ENCODE measurements at regions not wholly inside any gene's neighbourhood (a gene's known extent, or its start where the extent isn't known, plus 50 kb on each side); places are given as distances from the start of the nearest gene placed in this dataset.

DNA sequence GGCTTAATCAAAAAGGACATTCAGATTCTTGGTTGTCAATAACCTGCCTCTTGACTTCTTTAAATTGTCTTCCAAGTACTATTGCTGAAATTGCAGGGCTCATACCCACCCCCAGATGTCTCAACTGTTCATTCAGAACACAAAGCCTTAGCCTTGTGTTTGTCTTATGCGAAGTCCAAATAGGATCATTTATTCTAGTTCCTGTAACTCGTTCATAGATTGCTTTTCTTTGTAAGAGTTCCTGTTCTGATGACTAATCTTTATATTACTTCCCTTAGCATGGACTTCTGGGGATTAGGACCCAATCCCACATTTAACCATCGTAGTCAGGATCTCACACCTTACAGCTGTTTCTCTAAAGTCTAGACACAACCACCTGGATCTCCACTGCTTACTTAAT, 226.0 kb downstream of the VEGFC start:
- in situ Hi-C loops (cut with HindIII; ENCODE audit: low sequenced_read_pairs) = no loop called here

DNA sequence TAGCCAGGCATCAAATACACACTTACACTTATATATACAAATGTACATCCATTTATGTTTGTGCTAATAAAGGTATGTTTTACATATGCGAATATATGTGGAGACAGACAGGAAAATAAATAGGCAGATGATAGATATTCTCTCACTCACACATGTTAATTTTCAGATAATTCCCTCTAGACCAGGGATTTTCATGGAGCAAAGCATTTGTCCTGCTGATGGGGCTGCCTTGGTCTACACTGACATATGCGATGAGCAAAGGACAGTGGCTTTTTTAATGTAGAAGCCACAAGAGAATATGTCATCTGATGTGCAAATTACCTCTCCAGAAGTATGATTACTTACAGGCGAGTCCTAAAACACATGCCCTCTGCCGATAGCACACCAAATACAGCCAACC, 224.5 kb downstream of the VEGFC start:
- in situ Hi-C loops (cut with HindIII; ENCODE audit: low sequenced_read_pairs) = no loop called here

DNA sequence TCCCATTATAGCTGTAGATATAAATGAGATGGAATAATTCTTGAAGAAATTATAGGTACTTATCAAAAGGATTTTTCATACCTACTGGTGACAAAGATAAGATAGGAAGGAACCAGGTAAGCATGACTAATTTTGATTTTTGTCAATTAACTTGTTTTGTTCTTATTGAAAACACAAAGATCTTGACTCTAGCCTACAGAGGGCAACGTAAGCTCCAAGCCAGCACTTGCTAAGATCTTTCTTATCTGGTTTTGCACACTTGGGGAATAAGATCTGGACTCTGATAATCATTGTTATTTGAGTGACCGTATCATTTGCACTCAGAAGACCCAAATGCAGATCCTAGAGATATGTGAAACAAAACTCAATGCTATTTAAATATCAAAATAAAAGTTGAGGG, 223.4 kb downstream of the VEGFC start:
- in situ Hi-C loops (cut with HindIII; ENCODE audit: low sequenced_read_pairs) = no loop called here

DNA sequence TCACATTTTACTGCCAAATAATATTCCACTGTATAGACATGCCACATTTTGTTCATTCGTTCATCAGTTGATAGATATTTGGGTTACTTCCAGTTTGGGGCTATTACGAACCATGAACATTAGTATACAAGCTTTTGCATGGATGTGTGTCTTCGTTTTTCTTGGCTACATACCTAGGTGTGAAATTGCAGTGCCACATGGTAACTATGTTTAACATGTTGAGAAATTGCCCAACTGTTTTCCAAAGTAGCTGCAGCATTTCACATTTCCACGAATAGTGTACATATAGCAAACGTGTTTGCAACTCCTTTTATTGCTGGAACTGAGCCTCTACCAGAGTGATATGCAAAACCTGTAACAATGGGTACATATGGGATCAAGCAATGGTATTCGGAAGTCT, 221.5 kb downstream of the VEGFC start:
- in situ Hi-C loops (cut with HindIII; ENCODE audit: low sequenced_read_pairs) = no loop called here

- in situ Hi-C loops (cut with HindIII; ENCODE audit: low sequenced_read_pairs) = no loop called here
Observed at GRCh38 chr4:176575141-176575730, 217.5 kb downstream of the VEGFC start.

DNA sequence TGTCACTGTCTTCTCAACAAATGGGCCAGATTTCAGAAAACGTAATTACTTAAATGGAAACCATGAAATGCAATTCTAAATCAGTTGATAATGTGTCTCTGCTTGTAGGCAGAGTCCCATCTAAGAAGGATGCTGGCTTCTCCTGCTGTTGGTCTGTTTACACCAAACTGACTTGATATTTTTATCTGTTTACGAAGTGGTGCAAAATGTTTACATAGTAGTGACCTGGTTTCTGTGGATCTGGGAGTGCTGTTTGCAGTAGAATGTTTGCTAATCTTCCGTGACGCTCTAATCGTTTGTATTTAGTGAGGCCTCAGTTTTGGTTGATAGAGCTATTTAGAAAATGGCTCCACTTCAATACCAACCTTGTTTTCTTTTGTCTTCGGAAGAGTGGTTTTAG, 213.5 kb downstream of the VEGFC start:
- in situ Hi-C loops (cut with HindIII; ENCODE audit: low sequenced_read_pairs) = no loop called here

GRCh38 chr4:176583278-176583677, 209.4 kb downstream of the VEGFC start:
- in situ Hi-C loops (cut with HindIII; ENCODE audit: low sequenced_read_pairs) = no loop called here

- in situ Hi-C loops (cut with HindIII; ENCODE audit: low sequenced_read_pairs) = no loop called here
Observed at GRCh38 chr4:176584031-176584606, 208.6 kb downstream of the VEGFC start.

- in situ Hi-C loops (cut with HindIII; ENCODE audit: low sequenced_read_pairs) = no loop called here
Observed at GRCh38 chr4:176587920-176588319, 204.8 kb downstream of the VEGFC start.

DNA sequence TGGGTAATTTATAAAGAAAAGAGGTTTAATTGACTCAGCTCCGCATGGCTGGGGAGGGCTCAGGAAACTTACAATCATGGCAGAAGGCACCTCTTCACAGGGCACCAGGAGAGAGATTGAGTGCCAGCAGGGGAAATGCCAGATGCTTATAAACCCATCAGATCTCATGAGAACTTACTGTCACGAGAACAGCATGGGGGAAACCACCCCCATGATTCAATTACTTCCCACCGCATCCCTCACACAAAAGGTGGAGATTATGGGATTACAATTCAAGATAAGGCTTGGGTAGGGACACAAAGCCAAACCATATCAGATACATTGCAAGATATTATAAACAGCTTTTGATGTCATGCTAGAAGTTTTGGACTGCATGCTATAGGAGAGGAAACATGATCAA, 204.3 kb downstream of the VEGFC start:
- in situ Hi-C loops (cut with HindIII; ENCODE audit: low sequenced_read_pairs) = no loop called here

GRCh38 chr4:176592976-176593670, 199.6 kb downstream of the VEGFC start:
- in situ Hi-C loops (cut with HindIII; ENCODE audit: low sequenced_read_pairs) = no loop called here

DNA sequence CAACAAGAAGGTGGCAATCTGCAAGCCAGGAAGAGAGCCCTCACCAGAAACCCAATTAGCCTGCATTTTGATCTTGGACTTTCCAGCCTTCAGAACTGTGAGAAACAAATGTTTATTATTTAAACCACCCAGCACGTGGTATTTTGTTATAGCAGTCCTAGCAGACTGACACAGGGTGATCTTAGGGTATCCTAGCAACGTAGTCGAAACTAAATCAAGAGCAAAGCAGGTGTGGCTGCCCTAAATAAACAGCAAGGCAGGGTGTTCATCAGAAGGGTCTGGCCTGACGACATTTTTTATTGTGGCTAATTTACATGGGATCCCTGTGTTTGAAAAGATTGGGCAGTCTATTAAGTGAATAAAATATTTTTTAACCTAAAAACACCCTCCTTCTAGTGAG, 198.8 kb downstream of the VEGFC start:
- in situ Hi-C loops (cut with HindIII; ENCODE audit: low sequenced_read_pairs) = no loop called here

DNA sequence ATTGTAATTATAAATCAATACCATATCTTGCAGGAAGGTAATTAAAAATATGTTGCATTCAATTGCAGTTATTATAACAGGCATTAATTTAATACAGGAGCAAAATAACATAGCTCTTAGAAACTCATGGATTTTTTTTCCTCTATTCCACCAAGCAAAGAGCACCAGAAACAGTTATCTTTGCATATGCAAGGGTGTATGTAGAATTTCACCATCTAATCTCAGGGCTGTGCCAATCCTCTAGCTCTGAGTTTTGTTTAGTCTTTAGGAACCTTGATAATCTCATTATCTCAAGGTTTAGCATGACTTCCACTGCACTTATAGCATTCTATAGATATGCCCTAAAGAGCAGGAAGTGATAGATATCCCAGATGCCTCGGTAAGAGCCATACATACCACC, 197.5 kb downstream of the VEGFC start:
- in situ Hi-C loops (cut with HindIII; ENCODE audit: low sequenced_read_pairs) = no loop called here

DNA sequence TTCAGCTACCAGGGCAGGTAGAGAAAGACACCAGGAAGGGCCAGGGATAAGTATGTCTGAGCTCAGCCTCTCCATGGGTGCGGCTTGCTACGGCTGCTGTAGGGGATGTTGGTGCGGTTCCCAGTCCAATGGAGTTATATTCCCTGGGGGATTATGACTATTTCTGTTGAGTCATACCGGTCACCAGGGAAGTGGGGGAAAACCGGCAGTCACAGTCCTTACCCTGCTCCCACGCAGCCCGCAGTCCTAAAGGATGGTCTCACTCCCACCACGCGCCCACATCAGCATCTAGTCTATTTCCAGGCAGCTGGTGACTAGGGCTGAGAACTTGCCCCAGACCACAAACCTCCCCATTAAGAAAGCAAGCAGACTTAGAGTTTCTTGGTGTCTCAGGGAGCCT, 191.6 kb downstream of the VEGFC start:
- in situ Hi-C loops (cut with HindIII; ENCODE audit: low sequenced_read_pairs) = no loop called here

DNA sequence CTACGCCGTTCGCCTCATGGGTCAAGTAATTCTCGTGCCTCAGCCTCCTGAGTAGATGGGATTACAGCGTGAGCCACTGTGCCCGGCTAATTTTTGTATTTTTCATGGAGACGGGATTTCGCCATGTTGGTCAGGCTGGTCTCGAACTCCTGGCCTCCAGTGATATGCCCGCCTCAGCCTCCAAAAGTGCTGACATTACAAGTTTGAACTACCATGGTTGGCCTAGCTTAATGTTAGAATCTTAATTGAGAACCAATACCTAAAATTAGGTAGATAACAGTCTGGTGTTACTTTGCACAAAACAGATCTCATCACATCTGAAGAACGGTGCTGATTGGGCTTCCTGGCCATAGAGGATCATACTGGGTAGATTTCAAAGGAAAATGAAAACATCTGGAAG, 184.9 kb downstream of the VEGFC start:
- in situ Hi-C loops (cut with HindIII; ENCODE audit: low sequenced_read_pairs) = no loop called here

GRCh38 chr4:176608346-176608745, 184.4 kb downstream of the VEGFC start:
- in situ Hi-C loops (cut with HindIII; ENCODE audit: low sequenced_read_pairs) = no loop called here

DNA sequence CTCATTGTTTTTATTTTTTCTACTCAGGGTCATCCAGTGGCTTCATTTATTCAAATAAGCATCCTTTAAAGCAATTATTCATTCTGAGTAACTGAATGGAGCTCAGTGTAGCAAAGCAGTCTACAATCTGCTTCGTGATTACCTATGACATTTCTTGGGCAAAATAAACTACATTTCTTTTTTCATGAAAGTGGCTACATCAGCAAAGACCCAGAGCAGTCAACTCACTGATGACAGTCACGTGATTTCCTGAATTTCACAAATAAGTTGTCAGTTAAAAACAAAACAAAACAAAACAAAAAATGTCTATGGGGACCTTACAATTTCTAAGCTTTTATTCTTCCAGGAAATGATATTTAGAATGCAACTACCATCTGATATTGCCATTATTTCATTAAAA, 182.1 kb downstream of the VEGFC start:
- in situ Hi-C loops (cut with HindIII; ENCODE audit: low sequenced_read_pairs) = no loop called here

- in situ Hi-C loops (cut with HindIII; ENCODE audit: low sequenced_read_pairs) = no loop called here
Observed at GRCh38 chr4:176611381-176611780, 181.3 kb downstream of the VEGFC start.

DNA sequence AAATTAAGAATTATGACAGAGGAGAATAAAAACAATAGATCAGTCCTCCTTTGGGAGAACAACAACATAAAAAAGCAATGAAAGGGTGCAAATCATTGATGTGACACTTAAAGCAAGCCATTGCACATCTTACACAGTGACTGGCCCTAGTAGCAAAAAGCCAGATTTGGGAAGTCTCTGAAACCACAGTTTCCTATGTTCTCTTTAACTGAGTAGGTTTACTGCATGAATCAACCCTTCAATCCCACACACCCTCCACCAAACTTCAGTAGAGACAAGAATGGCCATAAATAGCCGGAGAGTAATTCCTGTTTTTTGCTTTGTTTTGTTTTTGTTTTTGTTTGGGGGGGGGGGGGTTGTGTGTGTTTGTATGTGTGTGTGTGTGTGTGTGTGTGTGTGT, 180.8 kb downstream of the VEGFC start:
- in situ Hi-C loops (cut with HindIII; ENCODE audit: low sequenced_read_pairs) = no loop called here

GRCh38 chr4:176614793-176615192, 177.9 kb downstream of the VEGFC start:
- in situ Hi-C loops (cut with HindIII; ENCODE audit: low sequenced_read_pairs) = no loop called here

DNA sequence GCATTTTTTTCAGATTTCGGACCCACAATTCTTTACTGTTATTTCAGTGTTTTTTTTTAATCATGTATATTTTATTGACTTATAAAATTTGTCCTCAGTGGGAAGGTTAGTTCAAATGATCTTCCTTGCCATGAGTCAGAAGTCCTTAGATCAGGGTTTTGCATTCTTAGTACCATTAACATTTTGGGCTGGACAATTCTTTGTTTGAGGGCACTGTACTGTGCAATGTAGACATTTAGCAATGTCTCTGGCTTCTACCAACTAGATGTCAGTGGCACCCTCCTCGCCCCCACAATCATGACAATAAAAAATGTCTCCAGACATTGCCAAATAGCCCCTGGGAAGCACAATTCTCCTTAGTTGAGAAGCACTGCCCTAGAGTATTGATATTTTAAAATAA, 176.6 kb downstream of the VEGFC start:
- in situ Hi-C loops (cut with HindIII; ENCODE audit: low sequenced_read_pairs) = no loop called here

GRCh38 chr4:176618138-176618537, 174.6 kb downstream of the VEGFC start:
- in situ Hi-C loops (cut with HindIII; ENCODE audit: low sequenced_read_pairs) = no loop called here

GRCh38 chr4:176619430-176619829, 173.3 kb downstream of the VEGFC start:
- in situ Hi-C loops (cut with HindIII; ENCODE audit: low sequenced_read_pairs) = no loop called here

Measured in endothelial cell of hepatic sinusoid (primary cell).